Nephron progenitor cell (in vitro differentiated cells): ENCODE measurements at regions not wholly inside any gene's neighbourhood (a gene's known extent, or its start where the extent isn't known, plus 50 kb on each side); places are given as distances from the start of the nearest gene placed in this dataset.
"Not testable (repeated sequence)": the region's sequence is repeated elsewhere in the genome, so short reads cannot be mapped to it uniquely, and the experiment has no call there.

ENCODE experiments used
- DNase-seq: peaks from one replicate; pipeline ENCODE4 v3.0.0; 2021
- H3K27ac Mint-ChIP-seq: 2 replicates; pipeline ENCODE4 v1.8.0; 2021; ENCODE audit warnings: mild to moderate bottlenecking, moderate library complexity, mixed read lengths
- H3K27me3 Mint-ChIP-seq: 2 replicates; pipeline ENCODE4 v1.8.0; 2021; ENCODE audit warnings: mild to moderate bottlenecking, low read depth, mixed read lengths; ENCODE audit not compliant: poor library complexity
- H3K36me3 Mint-ChIP-seq: 2 replicates; pipeline ENCODE4 v1.8.0; 2021; ENCODE audit warnings: low read depth, mixed read lengths
- H3K4me1 Mint-ChIP-seq: 2 replicates; pipeline ENCODE4 v1.8.0; 2021; ENCODE audit warnings: mixed read lengths
- H3K4me3 Mint-ChIP-seq: 2 replicates; pipeline ENCODE4 v1.8.0; 2021; ENCODE audit warnings: mild to moderate bottlenecking, moderate library complexity, mixed read lengths
- H3K9me3 Mint-ChIP-seq: 2 replicates; pipeline ENCODE4 v1.8.0; 2021; ENCODE audit warnings: mild to moderate bottlenecking, moderate library complexity, mixed read lengths
- TF ChIP-seq, protein P1 (sequence below): fragments of 200-600 bp; sonication (generic); IDR thresholded peaks from 2 replicates; pipeline ENCODE4 v1.5.0; 2021; ENCODE audit warnings: antibody characterized with exemption

DNA sequence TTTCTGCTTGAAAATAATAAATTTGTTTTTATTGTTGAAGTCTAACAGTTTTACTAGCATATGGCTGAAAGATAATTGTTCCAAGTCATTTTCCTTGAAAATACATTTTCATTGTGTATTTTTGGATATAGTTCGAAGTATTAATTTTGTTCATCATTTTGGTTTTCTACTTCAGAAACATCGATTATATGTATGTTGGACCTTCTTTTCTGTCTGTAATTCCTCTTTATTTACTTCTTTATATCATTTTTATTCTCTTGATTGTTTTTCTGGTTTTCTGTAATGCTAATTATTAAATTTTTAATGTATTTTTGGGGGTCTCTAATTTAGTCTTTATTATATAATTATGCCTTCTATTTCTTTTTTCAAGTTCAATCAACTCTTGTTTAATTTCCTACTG is 407.1 kb upstream of the FRG1 start:
- DNase-seq: no peak
- Mint-ChIP-seq H3K27me3 (peaks cover 5% of the 10 kb centered on the region), H3K36me3 (no peaks in the 10 kb centered on the region), H3K4me3 (no peak overlapping the region), H3K9me3 (peaks cover 78% of the 10 kb centered on the region), H3K27ac (no peak overlapping the region), H3K4me1 (no peaks in the 10 kb centered on the region)
- TF ChIP-seq, protein P1, sequence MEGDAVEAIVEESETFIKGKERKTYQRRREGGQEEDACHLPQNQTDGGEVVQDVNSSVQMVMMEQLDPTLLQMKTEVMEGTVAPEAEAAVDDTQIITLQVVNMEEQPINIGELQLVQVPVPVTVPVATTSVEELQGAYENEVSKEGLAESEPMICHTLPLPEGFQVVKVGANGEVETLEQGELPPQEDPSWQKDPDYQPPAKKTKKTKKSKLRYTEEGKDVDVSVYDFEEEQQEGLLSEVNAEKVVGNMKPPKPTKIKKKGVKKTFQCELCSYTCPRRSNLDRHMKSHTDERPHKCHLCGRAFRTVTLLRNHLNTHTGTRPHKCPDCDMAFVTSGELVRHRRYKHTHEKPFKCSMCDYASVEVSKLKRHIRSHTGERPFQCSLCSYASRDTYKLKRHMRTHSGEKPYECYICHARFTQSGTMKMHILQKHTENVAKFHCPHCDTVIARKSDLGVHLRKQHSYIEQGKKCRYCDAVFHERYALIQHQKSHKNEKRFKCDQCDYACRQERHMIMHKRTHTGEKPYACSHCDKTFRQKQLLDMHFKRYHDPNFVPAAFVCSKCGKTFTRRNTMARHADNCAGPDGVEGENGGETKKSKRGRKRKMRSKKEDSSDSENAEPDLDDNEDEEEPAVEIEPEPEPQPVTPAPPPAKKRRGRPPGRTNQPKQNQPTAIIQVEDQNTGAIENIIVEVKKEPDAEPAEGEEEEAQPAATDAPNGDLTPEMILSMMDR: no peak

DNA sequence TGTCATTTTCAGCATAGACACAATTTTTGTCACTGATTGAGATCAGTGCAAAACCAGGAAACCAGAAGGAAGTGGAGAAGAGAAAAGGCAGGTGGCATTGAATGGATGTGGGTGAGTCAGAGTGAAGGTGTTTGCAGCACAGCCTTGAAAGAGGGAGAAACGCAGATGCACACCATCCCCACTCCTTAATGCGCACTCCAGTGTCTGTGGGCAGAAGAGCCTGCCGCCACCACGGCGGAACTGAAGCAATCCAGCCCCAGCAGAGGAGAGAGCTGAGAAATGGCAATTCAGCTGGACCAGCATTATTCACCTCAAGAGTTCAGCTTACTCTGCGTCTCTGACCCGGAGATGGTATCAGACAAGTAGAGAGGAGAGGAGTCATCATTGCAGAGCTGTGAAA is 393.1 kb upstream of the FRG1 start:
- peaks cover 92% of the 10 kb centered on the region for H3K9me3 Mint-ChIP-seq
- no peak overlapping the region for H3K27ac Mint-ChIP-seq
- no peaks in the 10 kb centered on the region for H3K4me1 Mint-ChIP-seq
- no peaks in the 10 kb centered on the region for H3K36me3 Mint-ChIP-seq
- TF ChIP-seq, protein P1: no peak
- no peaks in the 10 kb centered on the region for H3K27me3 Mint-ChIP-seq
- DNase-seq: no peak
- H3K4me3 Mint-ChIP-seq: no peak overlapping the region

DNA sequence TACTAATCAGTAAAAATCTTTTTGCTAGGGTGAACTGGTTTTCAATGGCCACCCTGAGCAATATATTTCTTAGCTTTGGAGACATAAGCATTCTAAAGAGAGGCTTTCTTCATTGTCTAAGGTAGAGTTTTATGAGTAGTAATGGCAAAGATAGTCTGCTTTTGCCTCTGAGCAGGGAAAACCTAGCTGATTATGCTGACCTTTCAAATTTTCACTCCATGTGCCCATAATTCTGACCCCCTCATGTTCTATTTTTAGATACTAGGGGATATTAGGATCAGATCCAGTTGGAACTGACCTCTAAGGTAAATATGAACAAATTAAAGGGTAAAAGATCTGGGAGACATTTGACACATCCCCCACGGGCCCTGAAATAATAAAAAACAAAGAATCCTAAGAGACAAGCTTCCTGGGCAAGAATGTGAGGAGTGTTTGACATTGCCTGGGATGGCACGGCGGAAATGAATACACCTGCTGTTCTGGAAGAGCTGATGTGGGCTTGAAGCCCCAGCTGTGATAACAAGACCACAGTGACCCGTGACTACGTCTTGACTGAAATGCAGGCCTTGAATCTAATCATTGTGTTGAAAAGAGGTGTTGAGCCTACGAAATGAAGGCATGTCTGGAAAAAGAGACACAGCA is 392.1 kb upstream of the FRG1 start:
- Mint-ChIP-seq H3K36me3 (no peaks in the 10 kb centered on the region), H3K4me1 (no peaks in the 10 kb centered on the region), H3K27ac (no peak overlapping the region), H3K4me3 (no peak overlapping the region), H3K9me3 (peaks cover 92% of the 10 kb centered on the region), H3K27me3 (no peaks in the 10 kb centered on the region)
- TF ChIP-seq, protein P1: no peak
- DNase-seq: no peak

DNA sequence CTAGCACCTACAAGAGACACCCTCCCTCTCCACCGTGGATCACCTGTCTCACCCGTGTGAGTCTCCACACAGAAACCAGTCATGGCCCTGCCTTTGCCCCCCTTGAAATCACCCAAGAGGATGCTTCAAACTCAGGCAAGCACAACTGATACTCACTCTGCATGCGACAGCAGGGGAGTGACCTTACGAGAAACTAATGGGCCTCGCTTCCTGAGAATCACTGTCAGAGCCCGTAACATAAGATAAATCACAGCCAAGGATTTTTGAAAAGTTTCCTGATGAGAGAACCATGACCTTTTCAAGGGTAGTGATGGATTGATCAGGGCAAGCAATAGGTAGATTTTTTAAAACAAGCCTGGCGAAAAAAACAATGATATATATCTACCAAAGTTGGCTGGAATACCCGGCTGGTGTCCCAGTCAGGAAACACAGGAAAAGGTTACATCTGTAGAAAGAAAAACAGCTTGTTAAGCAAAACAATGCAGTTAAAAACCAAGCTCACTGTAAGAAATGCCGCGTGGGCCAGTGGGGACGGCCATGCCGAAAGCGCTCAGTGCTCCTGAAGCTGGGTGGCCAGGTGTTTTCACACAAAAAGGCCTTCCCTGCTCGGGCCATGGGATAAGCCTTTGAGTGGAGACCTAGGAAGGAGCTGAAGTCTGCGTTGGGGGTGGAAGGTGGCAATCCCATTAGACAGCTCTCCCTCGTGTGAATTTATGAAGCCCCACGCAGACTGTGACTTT is 388.6 kb upstream of the FRG1 start:
- not testable (repeated sequence) for H3K4me1 Mint-ChIP-seq, H3K27ac Mint-ChIP-seq, H3K36me3 Mint-ChIP-seq, H3K27me3 Mint-ChIP-seq, H3K4me3 Mint-ChIP-seq, DNase-seq
- peaks cover 86% of the 10 kb centered on the region for H3K9me3 Mint-ChIP-seq

DNA sequence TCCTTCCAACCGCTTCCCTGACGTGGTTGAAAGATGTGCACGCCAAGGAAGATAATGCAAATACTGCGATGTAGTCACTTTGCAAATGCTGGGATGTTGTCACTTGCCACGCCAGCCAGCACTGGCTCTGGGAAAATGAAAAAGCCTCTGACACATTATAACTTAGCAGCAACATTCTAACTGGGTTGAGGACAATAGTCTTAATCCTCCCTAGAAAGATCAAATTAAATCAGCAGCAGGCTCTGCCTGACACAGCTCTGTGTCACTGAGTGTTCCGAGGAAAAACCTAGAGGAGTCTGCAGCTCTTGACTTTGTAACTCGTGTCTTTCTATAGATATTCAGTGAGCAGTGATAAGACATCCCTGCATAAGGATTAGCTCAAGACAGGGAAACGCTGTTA is 380.1 kb upstream of the FRG1 start:
- H3K4me3 Mint-ChIP-seq, H3K4me1 Mint-ChIP-seq, H3K27ac Mint-ChIP-seq, H3K36me3 Mint-ChIP-seq, H3K27me3 Mint-ChIP-seq, DNase-seq: not testable (repeated sequence)
- peaks cover 67% of the 10 kb centered on the region for H3K9me3 Mint-ChIP-seq

DNA sequence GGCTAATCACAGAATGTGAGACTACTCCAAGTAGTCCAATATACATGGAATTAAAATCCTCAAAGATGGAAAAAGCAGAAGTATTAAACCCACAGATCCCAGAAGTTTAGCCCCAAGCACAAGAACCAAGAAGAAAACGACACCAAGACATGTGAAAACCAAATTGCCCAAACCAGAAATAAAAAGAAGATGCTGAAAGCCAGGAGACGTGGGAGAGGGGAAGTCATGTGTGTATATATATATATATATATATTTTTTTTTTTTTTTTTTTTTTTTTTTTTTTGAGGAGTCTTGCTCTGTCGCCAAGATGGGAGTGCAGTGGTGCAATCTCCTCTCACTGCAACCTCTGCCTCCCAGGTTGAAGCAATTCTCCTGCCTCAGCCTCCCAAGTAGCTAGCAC is 376.9 kb upstream of the FRG1 start:
- H3K36me3 Mint-ChIP-seq, H3K4me3 Mint-ChIP-seq, H3K4me1 Mint-ChIP-seq, H3K27ac Mint-ChIP-seq, DNase-seq, H3K27me3 Mint-ChIP-seq: not testable (repeated sequence)
- H3K9me3 Mint-ChIP-seq: peaks cover 73% of the 10 kb centered on the region

DNA sequence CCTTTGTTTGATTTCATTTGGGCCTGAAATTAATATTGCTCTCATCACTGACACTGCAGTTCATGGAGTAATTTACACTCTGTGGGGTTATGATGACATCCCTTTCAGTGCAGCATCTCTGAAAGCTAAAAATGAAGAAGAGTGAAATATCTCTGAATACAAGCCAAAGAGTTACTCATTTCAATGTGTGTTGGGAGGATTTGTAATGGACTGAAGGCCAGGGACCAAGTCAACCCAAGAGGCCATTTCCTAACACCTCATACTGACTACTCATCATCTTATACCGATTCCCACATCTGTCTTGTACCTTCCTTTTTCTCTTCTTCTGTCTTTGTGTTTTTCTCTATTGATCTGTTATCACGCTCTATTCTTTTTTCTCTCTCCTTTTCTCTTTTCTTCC is 374.4 kb upstream of the FRG1 start:
- not testable (repeated sequence) for H3K27me3 Mint-ChIP-seq, H3K27ac Mint-ChIP-seq, H3K36me3 Mint-ChIP-seq, DNase-seq, H3K4me1 Mint-ChIP-seq, H3K4me3 Mint-ChIP-seq
- peaks cover 81% of the 10 kb centered on the region for H3K9me3 Mint-ChIP-seq

DNA sequence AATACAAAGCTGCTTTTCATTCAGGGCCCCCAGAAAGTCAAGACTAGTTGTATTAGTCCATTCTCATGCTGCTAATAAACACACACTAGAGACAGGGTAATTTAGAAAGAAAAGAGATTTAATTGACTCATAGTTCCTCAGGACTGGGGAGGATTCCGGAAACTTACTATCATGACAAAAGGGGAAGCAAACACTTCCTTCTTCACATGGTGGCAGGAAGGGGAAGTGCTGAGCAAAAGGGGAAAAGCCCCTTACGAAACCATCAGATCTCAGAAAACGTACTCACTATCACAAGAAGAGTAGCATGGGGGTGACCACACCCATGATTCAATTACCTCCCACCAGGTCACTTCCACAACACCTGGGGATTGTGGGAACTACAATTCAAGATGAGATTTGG is 373.8 kb upstream of the FRG1 start:
- not testable (repeated sequence) for H3K36me3 Mint-ChIP-seq, H3K4me1 Mint-ChIP-seq, DNase-seq, H3K4me3 Mint-ChIP-seq, H3K27ac Mint-ChIP-seq, H3K27me3 Mint-ChIP-seq
- peaks cover 80% of the 10 kb centered on the region for H3K9me3 Mint-ChIP-seq

DNA sequence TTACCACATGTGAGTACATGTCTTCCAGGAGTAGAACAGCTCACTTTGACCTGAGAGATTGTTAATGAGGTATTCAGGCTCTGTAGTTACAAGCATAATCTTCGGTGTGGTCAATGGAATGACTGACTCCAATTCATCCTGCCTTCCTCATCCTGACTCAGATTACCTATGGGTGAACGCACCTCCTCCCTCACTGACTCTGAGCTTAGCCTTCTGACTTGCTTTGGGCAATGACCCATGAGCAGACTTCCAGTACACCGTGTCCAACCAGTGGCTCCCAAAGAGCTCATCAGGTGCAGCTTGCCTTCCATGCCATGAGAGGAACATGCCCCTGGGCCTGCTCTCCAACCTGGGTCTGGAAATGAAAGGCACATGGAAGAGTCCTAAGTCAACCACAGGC is 361.0 kb upstream of the FRG1 start:
- H3K27ac Mint-ChIP-seq, H3K4me3 Mint-ChIP-seq, H3K36me3 Mint-ChIP-seq, H3K27me3 Mint-ChIP-seq, H3K4me1 Mint-ChIP-seq, DNase-seq: not testable (repeated sequence)
- H3K9me3 Mint-ChIP-seq: peaks cover 68% of the 10 kb centered on the region

DNA sequence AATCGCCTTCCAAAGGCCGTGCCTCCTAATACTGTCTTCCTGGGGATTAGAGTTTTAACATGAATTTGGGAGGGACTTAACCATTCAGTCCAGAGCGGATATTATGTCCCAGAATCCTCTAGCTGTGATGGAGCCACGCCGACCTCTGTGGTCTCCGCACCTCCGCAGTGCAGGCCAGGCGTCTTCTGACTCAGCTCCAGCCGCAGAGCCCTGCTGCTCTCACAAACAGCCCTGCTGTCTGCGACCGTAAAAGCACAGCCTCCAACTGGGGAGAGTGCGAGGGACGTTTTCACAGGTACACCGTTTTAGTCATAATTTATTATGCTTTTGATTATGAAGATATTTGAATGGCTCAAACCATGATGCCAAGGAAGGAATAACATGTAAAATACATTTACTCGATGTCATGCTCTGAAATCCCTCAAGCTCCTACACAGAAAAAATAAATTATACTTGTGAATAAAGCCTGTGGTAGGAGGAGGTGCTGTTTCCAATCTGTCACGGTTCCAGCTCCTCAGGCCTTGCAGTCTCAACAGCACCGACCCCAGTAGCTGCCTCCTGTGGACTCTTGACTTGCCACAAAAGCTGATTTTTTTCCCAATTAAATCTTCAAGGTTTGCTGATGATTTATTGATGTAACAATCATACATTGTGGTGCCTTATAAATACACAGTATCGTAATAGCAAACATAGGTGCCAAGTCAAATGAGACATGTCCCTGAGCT is 353.6 kb upstream of the FRG1 start:
- not testable (repeated sequence) for H3K27me3 Mint-ChIP-seq, H3K36me3 Mint-ChIP-seq, H3K4me1 Mint-ChIP-seq, H3K4me3 Mint-ChIP-seq, DNase-seq, H3K27ac Mint-ChIP-seq
- H3K9me3 Mint-ChIP-seq: peaks cover 85% of the 10 kb centered on the region

DNA sequence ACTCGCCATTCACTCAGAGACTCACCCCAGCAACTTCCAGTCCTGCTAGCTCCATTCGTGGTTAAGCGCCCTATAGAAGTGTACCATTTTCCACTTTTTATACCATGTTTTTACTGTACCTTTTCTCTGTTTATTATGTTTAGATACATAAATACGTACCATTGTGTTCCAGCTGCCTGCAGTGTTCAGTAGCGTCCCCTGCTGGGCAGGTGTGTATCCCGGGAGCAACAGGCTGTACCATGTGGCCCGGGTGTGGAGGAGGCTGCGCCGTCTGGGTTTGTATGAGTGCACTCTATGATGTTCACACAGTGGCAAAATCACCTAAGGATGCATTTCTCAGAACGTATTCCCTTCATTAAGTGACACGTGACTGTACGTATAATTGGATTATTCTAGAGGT is 351.5 kb upstream of the FRG1 start:
- H3K27me3 Mint-ChIP-seq, H3K27ac Mint-ChIP-seq, DNase-seq, H3K4me3 Mint-ChIP-seq, H3K36me3 Mint-ChIP-seq, H3K4me1 Mint-ChIP-seq: not testable (repeated sequence)
- H3K9me3 Mint-ChIP-seq: peaks cover 80% of the 10 kb centered on the region
